ENCODE measurements at regions not wholly inside any gene's neighbourhood (a gene's known extent, or its start where the extent isn't known, plus 50 kb on each side); places are given as distances from the start of the nearest gene placed in this dataset.

DNA sequence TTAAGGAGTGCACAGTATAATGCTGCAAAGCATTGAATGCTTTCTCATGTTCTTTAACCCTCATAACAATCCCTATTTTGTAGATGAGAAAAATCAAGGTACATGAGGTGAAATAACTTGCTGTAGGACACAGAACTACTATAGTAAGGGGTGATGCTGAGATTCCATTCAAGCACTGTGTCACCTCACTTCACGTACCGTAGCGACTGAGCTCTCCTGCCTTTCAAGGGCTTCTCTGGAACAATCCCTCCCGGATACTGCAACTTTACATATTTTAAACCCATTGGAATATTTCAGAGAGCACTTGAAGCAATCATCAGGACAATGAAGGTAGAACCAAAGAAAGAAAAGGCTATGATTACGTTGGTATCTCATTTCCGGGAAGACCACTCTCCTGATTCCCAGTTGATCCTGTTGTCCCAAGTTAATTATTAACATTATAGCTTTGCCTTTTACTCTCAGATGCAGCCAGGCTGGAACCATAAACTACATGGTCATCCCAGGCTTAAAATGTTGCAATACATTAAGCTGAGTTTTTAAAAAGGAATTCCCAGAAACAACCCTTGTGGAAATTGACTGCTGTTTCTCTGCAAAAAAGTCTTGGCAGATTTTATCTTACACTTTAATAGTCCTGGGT lies 252.2 kb upstream of the IGF1R start:
- no peak overlapping the region for H3K4me2 ChIP-seq (ENCODE audit: low read length)
- intact Hi-C loops (cut with micrococcal nuclease; ENCODE audit: unreplicated experiment) = no loop called here
- ChIA-PET CTCF (ENCODE audit: unreplicated experiment) (no interaction called here), POLR2A (no interaction called here)
- no TSS peak for BruUV-seq (replicated peaks)
- TF ChIP-seq, protein P1, sequence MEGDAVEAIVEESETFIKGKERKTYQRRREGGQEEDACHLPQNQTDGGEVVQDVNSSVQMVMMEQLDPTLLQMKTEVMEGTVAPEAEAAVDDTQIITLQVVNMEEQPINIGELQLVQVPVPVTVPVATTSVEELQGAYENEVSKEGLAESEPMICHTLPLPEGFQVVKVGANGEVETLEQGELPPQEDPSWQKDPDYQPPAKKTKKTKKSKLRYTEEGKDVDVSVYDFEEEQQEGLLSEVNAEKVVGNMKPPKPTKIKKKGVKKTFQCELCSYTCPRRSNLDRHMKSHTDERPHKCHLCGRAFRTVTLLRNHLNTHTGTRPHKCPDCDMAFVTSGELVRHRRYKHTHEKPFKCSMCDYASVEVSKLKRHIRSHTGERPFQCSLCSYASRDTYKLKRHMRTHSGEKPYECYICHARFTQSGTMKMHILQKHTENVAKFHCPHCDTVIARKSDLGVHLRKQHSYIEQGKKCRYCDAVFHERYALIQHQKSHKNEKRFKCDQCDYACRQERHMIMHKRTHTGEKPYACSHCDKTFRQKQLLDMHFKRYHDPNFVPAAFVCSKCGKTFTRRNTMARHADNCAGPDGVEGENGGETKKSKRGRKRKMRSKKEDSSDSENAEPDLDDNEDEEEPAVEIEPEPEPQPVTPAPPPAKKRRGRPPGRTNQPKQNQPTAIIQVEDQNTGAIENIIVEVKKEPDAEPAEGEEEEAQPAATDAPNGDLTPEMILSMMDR (conservative IDR thresholded peaks at IDR 0.05; ENCODE audit: low read length) = no peak
- no peak for TF ChIP-seq EZH2phosphoT487 (IDR thresholded peaks at IDR 0.05; ENCODE audit: borderline replicate concordance, low read depth, low read length)
- no peak overlapping the region for H3K4me3 ChIP-seq (ENCODE audit: low read depth, low read length, poor library complexity, severe bottlenecking)
- DNase-seq (ENCODE audit: low spot score) = no peak
- no peak overlapping the region for H3K27ac ChIP-seq (ENCODE audit: low read depth, low read length, poor library complexity, severe bottlenecking)
- no peaks in the 10 kb centered on the region for H4K20me1 ChIP-seq (ENCODE audit: insufficient read depth, low read length)
- no peaks in the 10 kb centered on the region for H3K9me3 ChIP-seq (ENCODE audit: low read length)
- no peak overlapping the region for H2AFZ ChIP-seq (ENCODE audit: low read length)
- H3K4me1 ChIP-seq (ENCODE audit: insufficient read depth, low read length, poor library complexity, severe bottlenecking) = no peaks in the 10 kb centered on the region
- H3K9me2 ChIP-seq (ENCODE audit: insufficient read depth, low read length) = no peaks in the 10 kb centered on the region
- no peaks in the 10 kb centered on the region for H3K36me3 ChIP-seq (ENCODE audit: insufficient read depth, low read length)
- no peaks in the 10 kb centered on the region for H3K79me2 ChIP-seq (ENCODE audit: insufficient read depth, low read depth, low read length)

DNA sequence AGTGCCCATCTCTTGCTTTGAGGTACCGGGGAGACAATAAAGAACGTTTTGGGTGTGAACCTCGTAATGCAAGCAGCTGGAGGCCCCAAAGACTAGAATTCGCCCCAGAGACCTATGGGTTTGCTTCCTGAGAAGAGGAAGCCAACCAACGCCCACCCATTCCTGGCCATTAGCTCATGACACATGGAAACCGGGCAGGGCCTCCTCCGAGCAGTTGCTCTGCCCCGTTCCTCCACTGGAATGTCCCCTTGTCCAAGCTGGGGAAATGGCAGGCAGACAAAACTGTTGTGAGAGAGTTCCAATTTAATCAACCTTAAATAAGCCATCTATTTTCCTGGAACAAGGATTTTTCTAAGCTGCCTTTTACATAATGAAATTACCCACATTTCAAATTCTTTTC lies 250.9 kb upstream of the IGF1R start:
- TF ChIP-seq, protein P1 (conservative IDR thresholded peaks at IDR 0.05; ENCODE audit: low read length) = no peak
- no peak for TF ChIP-seq EZH2phosphoT487 (IDR thresholded peaks at IDR 0.05; ENCODE audit: borderline replicate concordance, low read depth, low read length)
- Histone ChIP-seq H3K79me2 (ENCODE audit: insufficient read depth, low read depth, low read length) (no peaks in the 10 kb centered on the region), H4K20me1 (ENCODE audit: insufficient read depth, low read length) (no peaks in the 10 kb centered on the region), H3K9me2 (ENCODE audit: insufficient read depth, low read length) (no peaks in the 10 kb centered on the region), H3K9me3 (ENCODE audit: low read length) (no peaks in the 10 kb centered on the region), H3K4me3 (ENCODE audit: low read depth, low read length, poor library complexity, severe bottlenecking) (no peak overlapping the region), H2AFZ (ENCODE audit: low read length) (no peak overlapping the region), H3K27ac (ENCODE audit: low read depth, low read length, poor library complexity, severe bottlenecking) (no peak overlapping the region), H3K4me2 (ENCODE audit: low read length) (no peak overlapping the region), H3K4me1 (ENCODE audit: insufficient read depth, low read length, poor library complexity, severe bottlenecking) (no peaks in the 10 kb centered on the region), H3K36me3 (ENCODE audit: insufficient read depth, low read length) (no peaks in the 10 kb centered on the region)
- no TSS peak for BruUV-seq (replicated peaks)
- intact Hi-C loops (cut with micrococcal nuclease; ENCODE audit: unreplicated experiment) = no loop called here
- CTCF ChIA-PET (ENCODE audit: unreplicated experiment) = no interaction called here
- POLR2A ChIA-PET = interaction anchor here (0.5 kb wide), 1 partner anchor 29 kb away, joined by 3 read pairs; no protein-coding TSS in a partner anchor
- no peak for DNase-seq (ENCODE audit: low spot score)

DNA sequence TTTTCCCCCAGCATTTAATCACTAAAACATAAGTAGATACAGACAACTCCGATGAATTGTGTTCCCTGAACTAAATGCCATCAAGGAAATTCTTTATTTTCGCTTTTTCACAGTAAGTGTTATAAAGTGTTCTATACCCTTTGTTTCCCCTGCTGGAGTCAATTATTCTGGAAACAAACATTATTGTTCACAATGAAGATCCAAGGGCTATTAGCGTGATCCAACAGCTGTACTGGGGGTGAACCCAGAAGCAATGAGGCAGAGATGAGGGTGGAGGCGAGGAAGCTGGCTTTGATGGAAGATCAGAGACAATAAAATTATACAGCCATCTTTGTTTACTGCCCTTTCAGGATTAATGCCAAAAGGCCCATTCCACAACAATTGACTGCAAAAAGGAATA lies 250.3 kb upstream of the IGF1R start:
- Histone ChIP-seq H3K4me3 (ENCODE audit: low read depth, low read length, poor library complexity, severe bottlenecking) (no peak overlapping the region), H2AFZ (ENCODE audit: low read length) (no peak overlapping the region), H3K27ac (ENCODE audit: low read depth, low read length, poor library complexity, severe bottlenecking) (no peak overlapping the region), H3K4me2 (ENCODE audit: low read length) (no peak overlapping the region), H4K20me1 (ENCODE audit: insufficient read depth, low read length) (no peaks in the 10 kb centered on the region), H3K9me2 (ENCODE audit: insufficient read depth, low read length) (no peaks in the 10 kb centered on the region), H3K36me3 (ENCODE audit: insufficient read depth, low read length) (no peaks in the 10 kb centered on the region), H3K9me3 (ENCODE audit: low read length) (no peaks in the 10 kb centered on the region), H3K79me2 (ENCODE audit: insufficient read depth, low read depth, low read length) (no peaks in the 10 kb centered on the region), H3K4me1 (ENCODE audit: insufficient read depth, low read length, poor library complexity, severe bottlenecking) (no peaks in the 10 kb centered on the region)
- ChIA-PET CTCF (ENCODE audit: unreplicated experiment) (no interaction called here), POLR2A (no interaction called here)
- no TSS peak for BruUV-seq (replicated peaks)
- TF ChIP-seq EZH2phosphoT487 (IDR thresholded peaks at IDR 0.05; ENCODE audit: borderline replicate concordance, low read depth, low read length) = no peak
- TF ChIP-seq, protein P1 (conservative IDR thresholded peaks at IDR 0.05; ENCODE audit: low read length) = no peak
- DNase-seq (ENCODE audit: low spot score) = no peak
- intact Hi-C loops (cut with micrococcal nuclease; ENCODE audit: unreplicated experiment) = no loop called here
